ENCODE measurements at regions not wholly inside any gene's neighbourhood (a gene's known extent, or its start where the extent isn't known, plus 50 kb on each side); places are given as distances from the start of the nearest gene placed in this dataset.
A peak's percentile ranks its signal among the peaks of the same experiment; 100 is the strongest.

GRCh38 chr21:25118648-25119047 is 488.6 kb downstream of the MRPL39 start:
- DNase-seq, result no peak

- DNase-seq, result no peak
Measured at GRCh38 chr21:25115021-25115420, 492.3 kb downstream of the MRPL39 start.

GRCh38 chr21:25107708-25108107 is 499.6 kb downstream of the MRPL39 start:
- no peak for DNase-seq

- no peak for DNase-seq
Measured at GRCh38 chr21:25103500-25104207, 503.6 kb downstream of the MRPL39 start.

- DNase-seq, result no peak
Measured at GRCh38 chr21:25097648-25098047, 509.6 kb downstream of the MRPL39 start.

- no peak for DNase-seq
Measured at GRCh38 chr21:25094695-25095094, 512.6 kb downstream of the MRPL39 start.

GRCh38 chr21:25092441-25093011 is 514.8 kb downstream of the MRPL39 start:
- no peak for DNase-seq

GRCh38 chr21:25081096-25081495 is 526.2 kb downstream of the MRPL39 start:
- DNase-seq, result no peak

GRCh38 chr21:25080661-25081060 is 526.6 kb downstream of the MRPL39 start:
- DNase-seq, result no peak

- no peak for DNase-seq
Measured at GRCh38 chr21:25080141-25080540, 527.1 kb downstream of the MRPL39 start.

GRCh38 chr21:25079053-25079452 is 528.2 kb downstream of the MRPL39 start:
- no peak for DNase-seq

- DNase-seq, result no peak
Measured at GRCh38 chr21:25062061-25062460, 545.2 kb downstream of the MRPL39 start.

GRCh38 chr21:25054689-25055088 is 552.6 kb downstream of the MRPL39 start:
- DNase-seq, result no peak

- DNase-seq, result peak; percentile 13
Measured at GRCh38 chr21:25039461-25040380, 567.6 kb downstream of the MRPL39 start.

- no peak for DNase-seq
Measured at GRCh38 chr21:25036775-25037174, 570.5 kb downstream of the MRPL39 start.

- no peak for DNase-seq
Measured at GRCh38 chr21:25031750-25032149, 575.5 kb downstream of the MRPL39 start.

- DNase-seq, result no peak
Measured at GRCh38 chr21:25029580-25029979, 577.7 kb downstream of the MRPL39 start.

- DNase-seq, result no peak
Measured at GRCh38 chr21:25025596-25025995, 581.7 kb downstream of the MRPL39 start.

- no peak for DNase-seq
Measured at GRCh38 chr21:25024639-25025038, 582.6 kb downstream of the MRPL39 start.

GRCh38 chr21:25005388-25005787 is 601.9 kb downstream of the MRPL39 start:
- DNase-seq, result peak; percentile 8

- no peak for DNase-seq
Measured at GRCh38 chr21:25002676-25003075, 604.6 kb downstream of the MRPL39 start.

GRCh38 chr21:24995216-24995615 is 612.1 kb downstream of the MRPL39 start:
- no peak for DNase-seq

GRCh38 chr21:24994717-24995116 is 612.6 kb downstream of the MRPL39 start:
- DNase-seq, result no peak

GRCh38 chr21:24989516-24989915 is 617.8 kb downstream of the MRPL39 start:
- DNase-seq, result no peak

Measured in KG1 (cell line).